Endodermal cell (in vitro differentiated cells): ENCODE measurements at regions not wholly inside any gene's neighbourhood (a gene's known extent, or its start where the extent isn't known, plus 50 kb on each side); places are given as distances from the start of the nearest gene placed in this dataset.

Experiments
- DNase-seq: peaks from one replicate; pipeline ENCODE4 v3.0.0-alpha.2; 2017
- H3K27ac ChIP-seq: 2 replicates; pipeline ENCODE4 v1.5.1; 2013; ENCODE audit warnings: mild to moderate bottlenecking, low read depth, low read length, moderate library complexity
- H3K27me3 ChIP-seq: 2 replicates; pipeline ENCODE4 v1.6.1; 2013; ENCODE audit warnings: mild to moderate bottlenecking, low read length, moderate library complexity; ENCODE audit not compliant: insufficient read depth, control insufficient read depth, poor library complexity, severe bottlenecking
- H3K36me3 ChIP-seq: 2 replicates; pipeline ENCODE4 v1.7.0; 2013; ENCODE audit warnings: mild to moderate bottlenecking, low read length, moderate library complexity; ENCODE audit not compliant: control insufficient read depth, insufficient read depth
- H3K4me1 ChIP-seq: one replicate; pipeline ENCODE4 v1.7.0; 2013; ENCODE audit warnings: low read length; ENCODE audit not compliant: control insufficient read depth, insufficient read depth
- H3K4me3 ChIP-seq: 2 replicates; pipeline ENCODE4 v1.5.1; 2013; ENCODE audit warnings: mild to moderate bottlenecking, low read length, moderate library complexity
- H3K9ac ChIP-seq: 2 replicates; pipeline ENCODE4 v1.6.1; 2013; ENCODE audit warnings: mild to moderate bottlenecking, low read length, moderate library complexity; ENCODE audit not compliant: poor library complexity, severe bottlenecking; ENCODE audit errors: extremely low read depth
- H3K9me3 ChIP-seq: 2 replicates; pipeline ENCODE4 v1.6.1; 2013; ENCODE audit warnings: mild to moderate bottlenecking, low read length, moderate library complexity; ENCODE audit not compliant: control insufficient read depth
- H3K27ac Mint-ChIP-seq: 2 replicates; pipeline ENCODE4 v1.8.0; 2020; ENCODE audit warnings: mixed read lengths
- H3K27me3 Mint-ChIP-seq: 2 replicates; pipeline ENCODE4 v1.8.0; 2021; ENCODE audit warnings: mild to moderate bottlenecking, mixed read lengths; ENCODE audit not compliant: insufficient read depth
- H3K36me3 Mint-ChIP-seq: 2 replicates; pipeline ENCODE4 v1.8.0; 2020; ENCODE audit warnings: low read depth, mixed read lengths
- H3K4me1 Mint-ChIP-seq: 2 replicates; pipeline ENCODE4 v1.8.0; 2020; ENCODE audit warnings: mixed read lengths
- H3K4me3 Mint-ChIP-seq: 2 replicates; pipeline ENCODE4 v1.8.0; 2020; ENCODE audit warnings: mild to moderate bottlenecking, moderate library complexity, mixed read lengths
- H3K9me3 Mint-ChIP-seq: 2 replicates; pipeline ENCODE4 v1.8.0; 2020; ENCODE audit warnings: mild to moderate bottlenecking, mixed read lengths
- CTCF ChIP-seq: fragments of 200-600 bp; sonication (generic); conservative IDR thresholded peaks from 2 replicates; pipeline ENCODE4 v1.5.0; 2021; ENCODE audit warnings: antibody characterized with exemption, mild to moderate bottlenecking
- WGBS, 2 experiments: methylation state at CpG; one replicate each; pipeline versions ENCODE4 v1.1.5 to v1.1.7; 2013; ENCODE audit warnings: missing lambda C conversion rate in 2 of 2, mixed read lengths in 1 of 2; ENCODE audit not compliant: insufficient coverage in 1 of 2, insufficient read length in 1 of 2; 5-methylcytosine and 5-hydroxymethylcytosine counted together

GRCh38 chr16:59067205-59067604 is 333.1 kb upstream of the GOT2 start:
- no peaks in the 10 kb centered on the region for H3K27me3 ChIP-seq
- no peak overlapping the region for H3K4me3 ChIP-seq
- Mint-ChIP-seq H3K9me3 (peaks cover 17% of the 10 kb centered on the region), H3K27ac (peak overlapping the region; percentile 36), H3K27me3 (peaks cover 2% of the 10 kb centered on the region), H3K4me3 (no peak overlapping the region), H3K4me1 (peaks cover 9% of the 10 kb centered on the region), H3K36me3 (no peaks in the 10 kb centered on the region)
- H3K9me3 ChIP-seq: peaks cover 11% of the 10 kb centered on the region
- no peak overlapping the region for H3K9ac ChIP-seq
- no peak for TF ChIP-seq CTCF
- H3K36me3 ChIP-seq: no peaks in the 10 kb centered on the region
- H3K4me1 ChIP-seq: no peaks in the 10 kb centered on the region
- 88 to 100% methylated on average over 1 of the region's 1 CpG for WGBS, 2 experiments
- no peak for DNase-seq
- no peak overlapping the region for H3K27ac ChIP-seq

DNA sequence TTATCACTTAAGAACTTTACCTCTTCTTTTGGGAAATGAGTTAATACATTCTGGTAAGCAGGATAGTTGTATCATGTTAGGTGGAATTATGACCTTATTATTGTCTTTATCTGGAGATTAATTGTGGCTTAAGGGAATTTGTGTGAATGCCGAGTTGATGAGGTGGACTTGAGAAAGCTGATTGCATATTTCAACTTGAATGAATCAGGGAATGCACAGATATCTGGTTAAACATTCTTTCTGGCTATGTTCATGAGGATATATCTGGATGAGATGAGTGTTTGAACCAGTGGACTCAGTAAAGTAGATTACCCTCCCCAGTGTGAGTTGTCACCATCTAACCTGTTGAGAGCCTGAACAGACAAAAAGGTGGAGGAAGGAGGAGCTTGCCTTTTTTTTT is 326.1 kb upstream of the GOT2 start:
- Mint-ChIP-seq H3K9me3 (no peaks in the 10 kb centered on the region), H3K27me3 (peaks cover 2% of the 10 kb centered on the region), H3K4me1 (peaks cover 9% of the 10 kb centered on the region), H3K36me3 (no peaks in the 10 kb centered on the region), H3K27ac (no peak overlapping the region), H3K4me3 (no peak overlapping the region)
- Histone ChIP-seq H3K4me1 (no peaks in the 10 kb centered on the region), H3K4me3 (no peak overlapping the region), H3K27ac (no peak overlapping the region), H3K27me3 (no peaks in the 10 kb centered on the region), H3K36me3 (no peaks in the 10 kb centered on the region), H3K9ac (no peak overlapping the region), H3K9me3 (no peaks in the 10 kb centered on the region)
- DNase-seq: no peak
- no peak for TF ChIP-seq CTCF
- 86 to 90% methylated on average over 1 of the region's 1 CpG for WGBS, 2 experiments

DNA sequence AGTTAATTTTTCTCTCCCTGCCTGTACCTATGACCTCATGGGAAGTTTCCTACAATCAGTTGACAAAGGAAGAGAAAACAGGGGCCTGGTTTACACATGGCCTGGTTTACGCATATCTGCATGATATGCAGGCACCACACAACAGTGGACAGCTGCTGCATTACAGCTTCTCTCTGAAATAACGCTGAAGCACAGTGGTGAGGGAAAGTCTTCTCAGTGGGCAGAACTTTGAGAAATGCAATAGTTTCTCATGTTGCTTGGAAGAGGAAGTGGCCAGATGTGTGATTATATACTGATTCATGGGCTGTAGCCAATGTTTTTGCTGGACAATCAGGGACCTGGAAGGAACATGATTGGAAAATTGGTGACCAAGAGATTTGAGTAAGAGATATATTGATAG is 324.1 kb upstream of the GOT2 start:
- Mint-ChIP-seq H3K27ac (no peak overlapping the region), H3K9me3 (no peaks in the 10 kb centered on the region), H3K27me3 (no peaks in the 10 kb centered on the region), H3K4me1 (peaks cover 9% of the 10 kb centered on the region), H3K4me3 (no peak overlapping the region), H3K36me3 (no peaks in the 10 kb centered on the region)
- H3K27ac ChIP-seq: no peak overlapping the region
- H3K9ac ChIP-seq: no peak overlapping the region
- H3K4me3 ChIP-seq: no peak overlapping the region
- WGBS, 2 experiments: 88 to 95% methylated on average over 2 of the region's 2 CpGs
- no peaks in the 10 kb centered on the region for H3K9me3 ChIP-seq
- H3K4me1 ChIP-seq: no peaks in the 10 kb centered on the region
- no peaks in the 10 kb centered on the region for H3K27me3 ChIP-seq
- H3K36me3 ChIP-seq: no peaks in the 10 kb centered on the region
- no peak for TF ChIP-seq CTCF
- no peak for DNase-seq
